GM12878 (cell line): ENCODE measurements at regions not wholly inside any gene's neighbourhood (a gene's known extent, or its start where the extent isn't known, plus 50 kb on each side); places are given as distances from the start of the nearest gene placed in this dataset.

Experiments used
- ATAC-seq: fragments of 200-7000 bp; cut with Tn5 transposase; 3 replicates; pipeline ENCODE4 v1.9.1; 2020; ENCODE audit warnings: mild to moderate bottlenecking, moderate library complexity
- BruUV-seq: library from RNA; stranded (reverse); fragments of 400-500 nt; replicated peaks from 2 replicates; lab custom pipeline; 2021; lab: Mats Ljungman, UMichigan
- CTCF ChIA-PET: fragments of 300-600 bp; sonication (Branson Sonifier 250); formaldehyde crosslinking; extraction: SDS; loops from one replicate; lab custom pipeline; 2021; ENCODE audit warnings: inconsistent platforms; lab: Yijun Ruan, JAX
- POLR2A ChIA-PET: fragments of 350-600 bp; formaldehyde crosslinking; extraction: SDS; loops from one replicate; lab custom pipeline; 2021; ENCODE audit warnings: inconsistent platforms; lab: Charles Lee
- RAD21 ChIA-PET: fragments of 300-600 bp; sonication (Branson Sonifier 250); formaldehyde crosslinking; loops from one replicate; lab custom pipeline; 2023; ENCODE audit warnings: antibody characterized with exemption; ENCODE audit not compliant: unreplicated experiment; lab: Charles Lee
- SMC1A ChIA-PET: fragments of 300-600 bp; sonication (Branson Sonifier 250); formaldehyde crosslinking; loops from one replicate; lab custom pipeline; 2023; ENCODE audit not compliant: unreplicated experiment, uncharacterized antibody; lab: Charles Lee
- DNase-seq: peaks from one replicate; pipeline ENCODE4 v3.0.0-alpha.2; 2011; ENCODE audit warnings: low read depth, low spot score
- FAIRE-seq: peaks from 3 replicates; lab custom pipeline; 2011; peaks lifted over from hg19 to GRCh38; lab: Jason Lieb, UNC
- H2AFZ ChIP-seq: 2 replicates; pipeline ENCODE4 v1.6.0; 2011; ENCODE audit warnings: low read depth, low read length, control low read depth; ENCODE audit not compliant: control insufficient read depth
- H3K27ac ChIP-seq: 2 replicates; pipeline ENCODE4 v1.5.1; 2011; ENCODE audit warnings: control low read depth; ENCODE audit not compliant: control insufficient read depth, insufficient read depth
- H3K27me3 ChIP-seq, 2 experiments: replicated peaks in 1 of 2; 2 replicates each; pipeline versions ENCODE4 v1.6.0 to v1.6.1; 2011; ENCODE audit warnings: low read length in 1 of 2; ENCODE audit not compliant: control insufficient read depth in 2 of 2, insufficient read depth in 2 of 2
- H3K36me3 ChIP-seq, 2 experiments: 2 replicates each; pipeline ENCODE4 v1.5.1; 2011; ENCODE audit warnings: low read length in 1 of 2; ENCODE audit not compliant: control insufficient read depth in 2 of 2, insufficient read depth in 2 of 2
- H3K4me1 ChIP-seq: 2 replicates; pipeline ENCODE4 v1.6.1; 2011; ENCODE audit warnings: mild to moderate bottlenecking, low read length, moderate library complexity, mixed read lengths; ENCODE audit not compliant: control insufficient read depth, insufficient read depth
- H3K4me2 ChIP-seq: 2 replicates; pipeline ENCODE4 v1.6.0; 2011; ENCODE audit warnings: control low read depth; ENCODE audit not compliant: control insufficient read depth, insufficient read depth
- H3K4me3 ChIP-seq: fragments of 200-600 bp; sonication (generic); 2 replicates; pipeline ENCODE4 v1.5.1; 2016
- H3K79me2 ChIP-seq: 2 replicates; pipeline ENCODE4 v1.6.0; 2011; ENCODE audit warnings: low read length; ENCODE audit not compliant: control insufficient read depth, insufficient read depth
- H3K9ac ChIP-seq: 2 replicates; pipeline ENCODE4 v1.8.0; 2011; ENCODE audit warnings: low read length, control low read depth, mixed read lengths; ENCODE audit not compliant: control insufficient read depth, insufficient read depth
- H3K9me3 ChIP-seq: replicated peaks from 3 replicates; pipeline ENCODE4 v1.5.1; 2011; ENCODE audit warnings: mild to moderate bottlenecking, low read length; ENCODE audit not compliant: control insufficient read depth, insufficient read depth
- H4K20me1 ChIP-seq: 2 replicates; pipeline ENCODE4 v1.6.0; 2011; ENCODE audit not compliant: control insufficient read depth, insufficient read depth
- BCL11A ChIP-seq: IDR thresholded peaks from 2 replicates; pipeline ENCODE4 v1.6.1; 2011; ENCODE audit warnings: low read depth, low read length
- CEBPB ChIP-seq, 2 experiments: fragments of 150-350 bp in 1 of 2; IDR thresholded peaks; 2 replicates each; pipeline ENCODE4 v1.6.1; 2012 to 2014; ENCODE audit warnings: low read depth in 2 of 2, low read length in 2 of 2, borderline replicate concordance in 1 of 2, inconsistent platforms in 1 of 2
- CHD1 ChIP-seq: IDR thresholded peaks from 2 replicates; pipeline ENCODE4 v1.6.1; 2012; ENCODE audit warnings: low read depth, low read length, improper control_type of control experiment
- E2F8 ChIP-seq: fragments of 450-650 bp; IDR thresholded peaks from 2 replicates; pipeline ENCODE4 v1.6.1; 2018; ENCODE audit warnings: mild to moderate bottlenecking, low read depth, moderate library complexity; ENCODE audit not compliant: partially characterized antibody
- EGR1 ChIP-seq, 2 experiments: IDR thresholded peaks; 1 replicate in 1 of 2; 2 replicates in 1 of 2; pipeline ENCODE4 v1.6.1; 2011 to 2012; ENCODE audit warnings: low read depth in 2 of 2, low read length in 2 of 2, borderline replicate concordance in 1 of 2, mild to moderate bottlenecking in 1 of 2, moderate library complexity in 1 of 2
- EZH2 ChIP-seq: IDR thresholded peaks from 2 replicates; pipeline ENCODE4 v1.6.1; 2012; ENCODE audit warnings: low read depth, mild to moderate bottlenecking, control low read depth, inconsistent platforms, low read length, borderline replicate concordance; ENCODE audit not compliant: control insufficient read depth
- HDAC6 ChIP-seq: fragments of 200-600 bp; sonication (generic); IDR thresholded peaks from one replicate; pipeline ENCODE4 v1.8.0; 2017; ENCODE audit warnings: antibody characterized with exemption; ENCODE audit not compliant: unreplicated experiment
- POLR2A ChIP-seq: IDR thresholded peaks from 2 replicates; pipeline ENCODE4 v1.6.1; 2011; ENCODE audit warnings: low read depth, mild to moderate bottlenecking, low read length
- RAD21 ChIP-seq: IDR thresholded peaks from 2 replicates; pipeline ENCODE4 v1.6.1; 2011; ENCODE audit warnings: mild to moderate bottlenecking, low read depth, low read length, moderate library complexity; ENCODE audit not compliant: insufficient read depth
- RBBP5 ChIP-seq: fragments of 200-600 bp; sonication (generic); conservative IDR thresholded peaks from 2 replicates; pipeline ENCODE4 v1.6.1; 2016
- SREBF1 ChIP-seq: IDR thresholded peaks from 2 replicates; pipeline ENCODE4 v1.6.1; 2012; ENCODE audit warnings: mild to moderate bottlenecking, low read length
- USF2 ChIP-seq: IDR thresholded peaks from 2 replicates; pipeline ENCODE4 v1.6.1; 2011; ENCODE audit warnings: low read depth, low read length, improper control_type of control experiment, borderline replicate concordance
- WGBS: methylation state at CpG from one replicate; pipeline ENCODE4 v1.1.6; 2016; ENCODE audit warnings: low lambda C conversion rate; ENCODE audit not compliant: insufficient replicate concordance, insufficient coverage; ENCODE audit errors: missing lambda C conversion rate; 5-methylcytosine and 5-hydroxymethylcytosine counted together
- in situ Hi-C: fragments of 300-500 bp; cut with MboI; formaldehyde crosslinking; loops from 9 replicates; pipeline ENCODE4 v1.14.3; 2018; ENCODE audit warnings: mixed read lengths
- intact Hi-C: fragments of 100-400 bp; cut with micrococcal nuclease; formaldehyde crosslinking; loops from one replicate; pipeline ENCODE4 v1.14.2; 2022; ENCODE audit not compliant: unreplicated experiment
- TF ChIP-seq, protein P1 (sequence below), 3 experiments: IDR thresholded peaks in 2 of 3; conservative IDR thresholded peaks in 1 of 3; 2 replicates each; pipeline ENCODE4 v1.5.1; 2011; ENCODE audit warnings: low read depth in 3 of 3, low read length in 3 of 3, mild to moderate bottlenecking in 3 of 3, control low read depth in 2 of 3, moderate library complexity in 2 of 3, inconsistent platforms in 1 of 3, mixed read lengths in 1 of 3; ENCODE audit not compliant: control insufficient read depth in 2 of 3, insufficient read depth in 1 of 3; ENCODE audit errors: extremely low read depth in 1 of 3
- TF ChIP-seq, protein P2 (sequence below): fragments of 450-650 bp; IDR thresholded peaks from 2 replicates; pipeline ENCODE4 v1.6.1; 2017; ENCODE audit warnings: antibody characterized with exemption, mild to moderate bottlenecking, moderate library complexity

DNA sequence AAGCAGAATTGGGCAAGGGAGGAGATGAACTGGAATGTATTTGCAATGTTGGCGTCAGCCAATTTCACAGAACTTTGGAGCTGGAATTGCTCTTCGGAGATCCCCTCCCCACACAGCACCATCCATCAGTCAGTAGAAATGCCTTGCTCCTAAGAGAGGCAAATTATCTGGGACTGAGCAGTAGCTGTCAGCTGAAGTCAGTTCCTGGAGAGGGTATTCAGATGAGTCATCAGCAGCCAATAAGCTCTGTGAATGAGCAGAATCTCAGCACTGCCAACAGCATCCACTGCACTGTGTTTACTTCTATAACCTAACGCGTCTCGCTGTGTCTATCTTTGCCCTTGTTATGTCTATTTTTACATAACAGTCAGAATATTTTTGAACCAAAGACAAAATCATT is 213.7 kb downstream of the SLITRK5 start:
- ChIA-PET RAD21 (no interaction called here), CTCF (no interaction called here), POLR2A (no interaction called here), SMC1A (no interaction called here)
- Histone ChIP-seq H3K27me3 (no peaks in the 10 kb centered on the region), H3K27ac (no peak overlapping the region), H3K9me3 (no peaks in the 10 kb centered on the region), H2AFZ (no peak overlapping the region), H4K20me1 (no peaks in the 10 kb centered on the region), H3K79me2 (no peaks in the 10 kb centered on the region), H3K4me1 (no peaks in the 10 kb centered on the region), H3K4me2 (no peak overlapping the region), H3K4me3 (no peak overlapping the region), H3K36me3 (no peaks in the 10 kb centered on the region), H3K9ac (no peak overlapping the region)
- no peak for FAIRE-seq
- TF ChIP-seq CHD1 (no peak), HDAC6 (no peak), E2F8 (no peak), SREBF1 (no peak), EZH2 (no peak), RBBP5 (no peak), RAD21 (no peak), USF2 (no peak), CEBPB (IDR thresholded peaks at IDR 0.05; ENCODE audit: borderline replicate concordance in 1 of 2, low read depth in 2 of 2, low read length in 2 of 2) (no peak), POLR2A (no peak), BCL11A (no peak), EGR1 (IDR thresholded peaks at IDR 0.05; ENCODE audit: borderline replicate concordance in 1 of 2, low read depth in 2 of 2, low read length in 2 of 2) (no peak)
- TF ChIP-seq, protein P1, sequence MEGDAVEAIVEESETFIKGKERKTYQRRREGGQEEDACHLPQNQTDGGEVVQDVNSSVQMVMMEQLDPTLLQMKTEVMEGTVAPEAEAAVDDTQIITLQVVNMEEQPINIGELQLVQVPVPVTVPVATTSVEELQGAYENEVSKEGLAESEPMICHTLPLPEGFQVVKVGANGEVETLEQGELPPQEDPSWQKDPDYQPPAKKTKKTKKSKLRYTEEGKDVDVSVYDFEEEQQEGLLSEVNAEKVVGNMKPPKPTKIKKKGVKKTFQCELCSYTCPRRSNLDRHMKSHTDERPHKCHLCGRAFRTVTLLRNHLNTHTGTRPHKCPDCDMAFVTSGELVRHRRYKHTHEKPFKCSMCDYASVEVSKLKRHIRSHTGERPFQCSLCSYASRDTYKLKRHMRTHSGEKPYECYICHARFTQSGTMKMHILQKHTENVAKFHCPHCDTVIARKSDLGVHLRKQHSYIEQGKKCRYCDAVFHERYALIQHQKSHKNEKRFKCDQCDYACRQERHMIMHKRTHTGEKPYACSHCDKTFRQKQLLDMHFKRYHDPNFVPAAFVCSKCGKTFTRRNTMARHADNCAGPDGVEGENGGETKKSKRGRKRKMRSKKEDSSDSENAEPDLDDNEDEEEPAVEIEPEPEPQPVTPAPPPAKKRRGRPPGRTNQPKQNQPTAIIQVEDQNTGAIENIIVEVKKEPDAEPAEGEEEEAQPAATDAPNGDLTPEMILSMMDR (IDR thresholded peaks at IDR 0.05 in 2 of 3, conservative IDR thresholded peaks at IDR 0.05 in 1 of 3; ENCODE audit: control insufficient read depth in 2 of 3, extremely low read depth in 1 of 3, insufficient read depth in 1 of 3, low read depth in 3 of 3, low read length in 3 of 3), result no peak
- TF ChIP-seq, protein P2, sequence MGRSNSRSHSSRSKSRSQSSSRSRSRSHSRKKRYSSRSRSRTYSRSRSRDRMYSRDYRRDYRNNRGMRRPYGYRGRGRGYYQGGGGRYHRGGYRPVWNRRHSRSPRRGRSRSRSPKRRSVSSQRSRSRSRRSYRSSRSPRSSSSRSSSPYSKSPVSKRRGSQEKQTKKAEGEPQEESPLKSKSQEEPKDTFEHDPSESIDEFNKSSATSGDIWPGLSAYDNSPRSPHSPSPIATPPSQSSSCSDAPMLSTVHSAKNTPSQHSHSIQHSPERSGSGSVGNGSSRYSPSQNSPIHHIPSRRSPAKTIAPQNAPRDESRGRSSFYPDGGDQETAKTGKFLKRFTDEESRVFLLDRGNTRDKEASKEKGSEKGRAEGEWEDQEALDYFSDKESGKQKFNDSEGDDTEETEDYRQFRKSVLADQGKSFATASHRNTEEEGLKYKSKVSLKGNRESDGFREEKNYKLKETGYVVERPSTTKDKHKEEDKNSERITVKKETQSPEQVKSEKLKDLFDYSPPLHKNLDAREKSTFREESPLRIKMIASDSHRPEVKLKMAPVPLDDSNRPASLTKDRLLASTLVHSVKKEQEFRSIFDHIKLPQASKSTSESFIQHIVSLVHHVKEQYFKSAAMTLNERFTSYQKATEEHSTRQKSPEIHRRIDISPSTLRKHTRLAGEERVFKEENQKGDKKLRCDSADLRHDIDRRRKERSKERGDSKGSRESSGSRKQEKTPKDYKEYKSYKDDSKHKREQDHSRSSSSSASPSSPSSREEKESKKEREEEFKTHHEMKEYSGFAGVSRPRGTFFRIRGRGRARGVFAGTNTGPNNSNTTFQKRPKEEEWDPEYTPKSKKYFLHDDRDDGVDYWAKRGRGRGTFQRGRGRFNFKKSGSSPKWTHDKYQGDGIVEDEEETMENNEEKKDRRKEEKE, result no peak
- intact Hi-C loops, result no loop called here
- ATAC-seq, result no peak
- no TSS peak for BruUV-seq
- 80% methylated on average over 5 of the region's 5 CpGs for WGBS
- no peak for DNase-seq
- in situ Hi-C loops, result no loop called here
